WTC11 (cell line): ENCODE measurements at regions not wholly inside any gene's neighbourhood (a gene's known extent, or its start where the extent isn't known, plus 50 kb on each side); places are given as distances from the start of the nearest gene placed in this dataset.

Experiments
- ATAC-seq: fragments of 200-7000 bp; cut with Tn5 transposase; 2 replicates; pipeline ENCODE4 v1.10.0; 2021; ENCODE audit warnings: mild to moderate bottlenecking, moderate library complexity
- CTCF ChIA-PET: fragments of 300-600 bp; sonication (Branson Sonifier 250); formaldehyde crosslinking; loops from one replicate; lab custom pipeline; 2021; ENCODE audit warnings: antibody characterized with exemption; lab: Charles Lee
- POLR2A ChIA-PET: fragments of 350-600 bp; sonication (Branson Sonifier 250); formaldehyde crosslinking; loops from one replicate; lab custom pipeline; 2021; ENCODE audit warnings: antibody characterized with exemption; lab: Charles Lee
- DNase-seq: peaks from one replicate; pipeline ENCODE4 v3.0.0; 2021; ENCODE audit warnings: low spot score
- H3K27ac Mint-ChIP-seq: 2 replicates; pipeline ENCODE4 v1.8.0; 2021; ENCODE audit warnings: mixed read lengths
- H3K27me3 Mint-ChIP-seq: 2 replicates; pipeline ENCODE4 v1.8.0; 2021; ENCODE audit warnings: low read depth, mild to moderate bottlenecking, moderate library complexity, mixed read lengths
- H3K36me3 Mint-ChIP-seq: 2 replicates; pipeline ENCODE4 v1.8.0; 2021; ENCODE audit warnings: mixed read lengths
- H3K4me1 Mint-ChIP-seq: 2 replicates; pipeline ENCODE4 v1.8.0; 2022; ENCODE audit warnings: mixed read lengths
- H3K4me3 Mint-ChIP-seq: 2 replicates; pipeline ENCODE4 v1.8.0; 2021; ENCODE audit warnings: mild to moderate bottlenecking, moderate library complexity, mixed read lengths
- H3K9me3 Mint-ChIP-seq: 2 replicates; pipeline ENCODE4 v1.8.0; 2021; ENCODE audit warnings: mixed read lengths
- ATF1 ChIP-seq: sonication (generic); formaldehyde crosslinking; IDR thresholded peaks from 2 replicates; pipeline ENCODE4 v1.8.1; 2023; ENCODE audit warnings: mild to moderate bottlenecking, moderate library complexity, missing genetic modification reagents
- ELF4 ChIP-seq: sonication (generic); formaldehyde crosslinking; IDR thresholded peaks from 2 replicates; pipeline ENCODE4 v1.8.1; 2022; ENCODE audit warnings: low read depth, mild to moderate bottlenecking, moderate library complexity, missing genetic modification reagents
- GABPB1 ChIP-seq: sonication (generic); formaldehyde crosslinking; IDR thresholded peaks from 2 replicates; pipeline ENCODE4 v1.8.1; 2023; ENCODE audit warnings: mild to moderate bottlenecking, missing genetic modification reagents
- HMGA2 ChIP-seq: fragments of 250-450 bp; sonication (Bioruptor Pico); IDR thresholded peaks from 2 replicates; pipeline ENCODE4 v1.4.0; 2021; ENCODE audit warnings: mild to moderate bottlenecking, moderate library complexity
- KAT7 ChIP-seq: sonication (generic); formaldehyde crosslinking; IDR thresholded peaks from 2 replicates; pipeline ENCODE4 v1.8.1; 2023; ENCODE audit warnings: missing genetic modification reagents, mild to moderate bottlenecking, borderline replicate concordance
- SMAD4 ChIP-seq: sonication (generic); formaldehyde crosslinking; IDR thresholded peaks from 2 replicates; pipeline ENCODE4 v1.8.0; 2022; ENCODE audit warnings: mild to moderate bottlenecking, missing genetic modification reagents
- STAT6 ChIP-seq: sonication (generic); formaldehyde crosslinking; conservative IDR thresholded peaks from 2 replicates; pipeline ENCODE4 v1.8.1; 2023; ENCODE audit warnings: mild to moderate bottlenecking, low read depth, missing genetic modification reagents, moderate library complexity
- ZNF138 ChIP-seq: sonication (generic); formaldehyde crosslinking; conservative IDR thresholded peaks from 2 replicates; pipeline ENCODE4 v1.8.1; 2022; ENCODE audit warnings: mild to moderate bottlenecking, moderate library complexity, missing genetic modification reagents
- ZNF219 ChIP-seq: sonication (generic); formaldehyde crosslinking; IDR thresholded peaks from 2 replicates; pipeline ENCODE4 v1.8.0; 2023; ENCODE audit warnings: missing genetic modification reagents, mild to moderate bottlenecking, borderline replicate concordance
- ZNF263 ChIP-seq: sonication (generic); formaldehyde crosslinking; IDR thresholded peaks from 2 replicates; pipeline ENCODE4 v1.8.1; 2022; ENCODE audit warnings: low read depth, mild to moderate bottlenecking, moderate library complexity, missing genetic modification reagents
- ZNF317 ChIP-seq: sonication (generic); formaldehyde crosslinking; IDR thresholded peaks from 2 replicates; pipeline ENCODE4 v1.8.1; 2023; ENCODE audit warnings: low read depth, mild to moderate bottlenecking, moderate library complexity, missing genetic modification reagents, borderline replicate concordance
- ZNF416 ChIP-seq: fragments of 250-450 bp; sonication (Bioruptor Pico); IDR thresholded peaks from 2 replicates; pipeline ENCODE4 v1.9.0; 2021; ENCODE audit warnings: mild to moderate bottlenecking, inconsistent platforms
- ZNF512 ChIP-seq: sonication (generic); formaldehyde crosslinking; IDR thresholded peaks from 2 replicates; pipeline ENCODE4 v1.8.1; 2022; ENCODE audit warnings: missing genetic modification reagents, borderline replicate concordance
- TF ChIP-seq, protein P1 (sequence below): sonication (generic); formaldehyde crosslinking; IDR thresholded peaks from 2 replicates; pipeline ENCODE4 v1.8.0; 2022; ENCODE audit warnings: mild to moderate bottlenecking, missing genetic modification reagents
- TF ChIP-seq, protein P2 (sequence below): fragments of 250-450 bp; sonication (Bioruptor Pico); IDR thresholded peaks from 2 replicates; pipeline ENCODE4 v1.8.0; 2021; ENCODE audit warnings: mild to moderate bottlenecking
- TF ChIP-seq, protein P3 (sequence below): sonication (generic); formaldehyde crosslinking; IDR thresholded peaks from 2 replicates; pipeline ENCODE4 v1.8.0; 2022; ENCODE audit warnings: mild to moderate bottlenecking, missing genetic modification reagents
- TF ChIP-seq, protein P4 (sequence below): sonication (generic); formaldehyde crosslinking; IDR thresholded peaks from 2 replicates; pipeline ENCODE4 v1.8.0; 2022; ENCODE audit warnings: mild to moderate bottlenecking, missing genetic modification reagents
- TF ChIP-seq, protein P5 (sequence below): sonication (generic); formaldehyde crosslinking; IDR thresholded peaks from 2 replicates; pipeline ENCODE4 v1.8.1; 2022; ENCODE audit warnings: mild to moderate bottlenecking, missing genetic modification reagents, moderate library complexity, borderline replicate concordance
- TF ChIP-seq, protein P6 (sequence below): sonication (generic); formaldehyde crosslinking; IDR thresholded peaks from 2 replicates; pipeline ENCODE4 v1.8.1; 2023; ENCODE audit warnings: mild to moderate bottlenecking, missing genetic modification reagents, borderline replicate concordance

GRCh38 chr12:58225203-58225877, 284.0 kb downstream of the ATP23 start:
- Mint-ChIP-seq H3K4me1 (peaks cover 6% of the 10 kb centered on the region), H3K36me3 (no peaks in the 10 kb centered on the region), H3K4me3 (no peak overlapping the region)
- no peak for DNase-seq
- TF ChIP-seq ZNF263 (CRISPR knock-in tag) (no peak), ZNF416 (CRISPR knock-in tag) (no peak), ELF4 (CRISPR knock-in tag) (no peak), ZNF138 (CRISPR knock-in tag) (no peak), STAT6 (CRISPR knock-in tag) (no peak), KAT7 (CRISPR knock-in tag) (no peak), SMAD4 (no peak), ZNF219 (CRISPR knock-in tag) (no peak), ZNF317 (CRISPR knock-in tag) (no peak), ATF1 (CRISPR knock-in tag) (no peak), GABPB1 (CRISPR knock-in tag) (no peak)
- TF ChIP-seq, protein P1, sequence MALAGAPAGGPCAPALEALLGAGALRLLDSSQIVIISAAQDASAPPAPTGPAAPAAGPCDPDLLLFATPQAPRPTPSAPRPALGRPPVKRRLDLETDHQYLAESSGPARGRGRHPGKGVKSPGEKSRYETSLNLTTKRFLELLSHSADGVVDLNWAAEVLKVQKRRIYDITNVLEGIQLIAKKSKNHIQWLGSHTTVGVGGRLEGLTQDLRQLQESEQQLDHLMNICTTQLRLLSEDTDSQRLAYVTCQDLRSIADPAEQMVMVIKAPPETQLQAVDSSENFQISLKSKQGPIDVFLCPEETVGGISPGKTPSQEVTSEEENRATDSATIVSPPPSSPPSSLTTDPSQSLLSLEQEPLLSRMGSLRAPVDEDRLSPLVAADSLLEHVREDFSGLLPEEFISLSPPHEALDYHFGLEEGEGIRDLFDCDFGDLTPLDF, result no peak
- TF ChIP-seq, protein P2, sequence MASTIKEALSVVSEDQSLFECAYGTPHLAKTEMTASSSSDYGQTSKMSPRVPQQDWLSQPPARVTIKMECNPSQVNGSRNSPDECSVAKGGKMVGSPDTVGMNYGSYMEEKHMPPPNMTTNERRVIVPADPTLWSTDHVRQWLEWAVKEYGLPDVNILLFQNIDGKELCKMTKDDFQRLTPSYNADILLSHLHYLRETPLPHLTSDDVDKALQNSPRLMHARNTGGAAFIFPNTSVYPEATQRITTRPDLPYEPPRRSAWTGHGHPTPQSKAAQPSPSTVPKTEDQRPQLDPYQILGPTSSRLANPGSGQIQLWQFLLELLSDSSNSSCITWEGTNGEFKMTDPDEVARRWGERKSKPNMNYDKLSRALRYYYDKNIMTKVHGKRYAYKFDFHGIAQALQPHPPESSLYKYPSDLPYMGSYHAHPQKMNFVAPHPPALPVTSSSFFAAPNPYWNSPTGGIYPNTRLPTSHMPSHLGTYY (CRISPR knock-in tag), result no peak
- TF ChIP-seq, protein P3, sequence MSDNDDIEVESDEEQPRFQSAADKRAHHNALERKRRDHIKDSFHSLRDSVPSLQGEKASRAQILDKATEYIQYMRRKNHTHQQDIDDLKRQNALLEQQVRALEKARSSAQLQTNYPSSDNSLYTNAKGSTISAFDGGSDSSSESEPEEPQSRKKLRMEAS (CRISPR knock-in tag), result no peak
- TF ChIP-seq, protein P4, sequence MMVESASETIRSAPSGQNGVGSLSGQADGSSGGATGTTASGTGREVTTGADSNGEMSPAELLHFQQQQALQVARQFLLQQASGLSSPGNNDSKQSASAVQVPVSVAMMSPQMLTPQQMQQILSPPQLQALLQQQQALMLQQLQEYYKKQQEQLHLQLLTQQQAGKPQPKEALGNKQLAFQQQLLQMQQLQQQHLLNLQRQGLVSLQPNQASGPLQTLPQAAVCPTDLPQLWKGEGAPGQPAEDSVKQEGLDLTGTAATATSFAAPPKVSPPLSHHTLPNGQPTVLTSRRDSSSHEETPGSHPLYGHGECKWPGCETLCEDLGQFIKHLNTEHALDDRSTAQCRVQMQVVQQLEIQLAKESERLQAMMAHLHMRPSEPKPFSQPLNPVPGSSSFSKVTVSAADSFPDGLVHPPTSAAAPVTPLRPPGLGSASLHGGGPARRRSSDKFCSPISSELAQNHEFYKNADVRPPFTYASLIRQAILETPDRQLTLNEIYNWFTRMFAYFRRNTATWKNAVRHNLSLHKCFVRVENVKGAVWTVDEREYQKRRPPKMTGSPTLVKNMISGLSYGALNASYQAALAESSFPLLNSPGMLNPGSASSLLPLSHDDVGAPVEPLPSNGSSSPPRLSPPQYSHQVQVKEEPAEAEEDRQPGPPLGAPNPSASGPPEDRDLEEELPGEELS (CRISPR knock-in tag), result no peak
- TF ChIP-seq, protein P5, sequence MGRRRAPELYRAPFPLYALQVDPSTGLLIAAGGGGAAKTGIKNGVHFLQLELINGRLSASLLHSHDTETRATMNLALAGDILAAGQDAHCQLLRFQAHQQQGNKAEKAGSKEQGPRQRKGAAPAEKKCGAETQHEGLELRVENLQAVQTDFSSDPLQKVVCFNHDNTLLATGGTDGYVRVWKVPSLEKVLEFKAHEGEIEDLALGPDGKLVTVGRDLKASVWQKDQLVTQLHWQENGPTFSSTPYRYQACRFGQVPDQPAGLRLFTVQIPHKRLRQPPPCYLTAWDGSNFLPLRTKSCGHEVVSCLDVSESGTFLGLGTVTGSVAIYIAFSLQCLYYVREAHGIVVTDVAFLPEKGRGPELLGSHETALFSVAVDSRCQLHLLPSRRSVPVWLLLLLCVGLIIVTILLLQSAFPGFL (CRISPR knock-in tag), result no peak
- TF ChIP-seq, all 79 proteins: peak for 0
- Mint-ChIP-seq H3K9me3 (peaks cover 4% of the 10 kb centered on the region; the same call in 1 of the 2 replicates), H3K27ac (no peak overlapping the region), H3K27me3 (peaks cover 22% of the 10 kb centered on the region)
- ATAC-seq, result no peak
- POLR2A ChIA-PET, result no interaction called here
- CTCF ChIA-PET, result interaction anchor here (0.5 kb wide), 1 partner anchor 1520 kb away, joined by 3 read pairs; no protein-coding TSS in a partner anchor

DNA sequence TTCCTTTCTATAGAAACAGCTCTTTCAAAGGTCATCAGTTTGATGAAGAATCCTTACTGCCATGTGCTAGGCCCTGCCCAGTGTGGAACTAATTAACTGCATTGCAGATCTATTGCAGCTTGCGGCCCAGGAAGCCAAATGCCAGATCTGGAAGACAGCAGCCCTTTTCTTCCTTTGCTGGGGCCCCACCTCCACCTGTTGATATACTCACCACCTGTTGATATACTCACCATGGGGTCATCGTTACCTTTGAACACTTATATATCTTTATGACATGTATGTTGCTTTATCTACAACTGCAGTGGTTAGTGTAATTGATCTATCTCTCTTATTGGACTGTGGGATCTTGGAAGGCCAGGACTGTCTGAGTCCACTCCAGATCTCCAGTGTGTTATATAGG, 292.5 kb downstream of the ATP23 start:
- Mint-ChIP-seq H3K4me3 (no peak overlapping the region), H3K9me3 (peaks cover 33% of the 10 kb centered on the region), H3K27me3 (peaks cover 38% of the 10 kb centered on the region), H3K27ac (no peak overlapping the region), H3K4me1 (peaks cover 3% of the 10 kb centered on the region; the same call in 1 of the 2 replicates), H3K36me3 (peaks cover 20% of the 10 kb centered on the region)
- ATAC-seq (no peak), DNase-seq (no peak)
- CTCF ChIA-PET, result no interaction called here
- POLR2A ChIA-PET, result no interaction called here
- TF ChIP-seq ZNF416 (CRISPR knock-in tag) (no peak), HMGA2 (CRISPR knock-in tag) (no peak), ATF1 (CRISPR knock-in tag) (no peak), ZNF512 (no peak)
- TF ChIP-seq, protein P6, sequence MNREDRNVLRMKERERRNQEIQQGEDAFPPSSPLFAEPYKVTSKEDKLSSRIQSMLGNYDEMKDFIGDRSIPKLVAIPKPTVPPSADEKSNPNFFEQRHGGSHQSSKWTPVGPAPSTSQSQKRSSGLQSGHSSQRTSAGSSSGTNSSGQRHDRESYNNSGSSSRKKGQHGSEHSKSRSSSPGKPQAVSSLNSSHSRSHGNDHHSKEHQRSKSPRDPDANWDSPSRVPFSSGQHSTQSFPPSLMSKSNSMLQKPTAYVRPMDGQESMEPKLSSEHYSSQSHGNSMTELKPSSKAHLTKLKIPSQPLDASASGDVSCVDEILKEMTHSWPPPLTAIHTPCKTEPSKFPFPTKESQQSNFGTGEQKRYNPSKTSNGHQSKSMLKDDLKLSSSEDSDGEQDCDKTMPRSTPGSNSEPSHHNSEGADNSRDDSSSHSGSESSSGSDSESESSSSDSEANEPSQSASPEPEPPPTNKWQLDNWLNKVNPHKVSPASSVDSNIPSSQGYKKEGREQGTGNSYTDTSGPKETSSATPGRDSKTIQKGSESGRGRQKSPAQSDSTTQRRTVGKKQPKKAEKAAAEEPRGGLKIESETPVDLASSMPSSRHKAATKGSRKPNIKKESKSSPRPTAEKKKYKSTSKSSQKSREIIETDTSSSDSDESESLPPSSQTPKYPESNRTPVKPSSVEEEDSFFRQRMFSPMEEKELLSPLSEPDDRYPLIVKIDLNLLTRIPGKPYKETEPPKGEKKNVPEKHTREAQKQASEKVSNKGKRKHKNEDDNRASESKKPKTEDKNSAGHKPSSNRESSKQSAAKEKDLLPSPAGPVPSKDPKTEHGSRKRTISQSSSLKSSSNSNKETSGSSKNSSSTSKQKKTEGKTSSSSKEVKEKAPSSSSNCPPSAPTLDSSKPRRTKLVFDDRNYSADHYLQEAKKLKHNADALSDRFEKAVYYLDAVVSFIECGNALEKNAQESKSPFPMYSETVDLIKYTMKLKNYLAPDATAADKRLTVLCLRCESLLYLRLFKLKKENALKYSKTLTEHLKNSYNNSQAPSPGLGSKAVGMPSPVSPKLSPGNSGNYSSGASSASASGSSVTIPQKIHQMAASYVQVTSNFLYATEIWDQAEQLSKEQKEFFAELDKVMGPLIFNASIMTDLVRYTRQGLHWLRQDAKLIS, result no peak
